RWPE2 (cell line): ENCODE measurements at regions not wholly inside any gene's neighbourhood (a gene's known extent, or its start where the extent isn't known, plus 50 kb on each side); places are given as distances from the start of the nearest gene placed in this dataset.
A peak's percentile ranks its signal among the peaks of the same experiment; 100 is the strongest.

Source experiments
- ATAC-seq: fragments of 200-7000 bp; cut with Tn5 transposase; 3 replicates; pipeline ENCODE4 v1.9.1; 2021; ENCODE audit warnings: low read depth
- DNase-seq: peaks from one replicate; pipeline ENCODE4 v3.0.0-alpha.2; 2020; ENCODE audit warnings: low spot score
- H3K27ac ChIP-seq: fragments of 450-650 bp; 2 replicates; pipeline ENCODE4 v1.5.1; 2017; ENCODE audit warnings: mild to moderate bottlenecking; ENCODE audit not compliant: poor library complexity, severe bottlenecking
- H3K27me3 ChIP-seq: fragments of 250-450 bp; sonication (Bioruptor Pico); 2 replicates; pipeline ENCODE4 v1.5.1; 2021; ENCODE audit warnings: mild to moderate bottlenecking, moderate library complexity; ENCODE audit not compliant: insufficient read depth, poor library complexity, severe bottlenecking
- H3K36me3 ChIP-seq: fragments of 250-450 bp; sonication (Bioruptor Pico); 2 replicates; pipeline ENCODE4 v1.5.1; 2020; ENCODE audit warnings: low read depth, mild to moderate bottlenecking, moderate library complexity
- H3K4me1 ChIP-seq: fragments of 250-450 bp; sonication (Bioruptor Pico); 2 replicates; pipeline ENCODE4 v1.5.1; 2021; ENCODE audit warnings: mild to moderate bottlenecking, moderate library complexity; ENCODE audit not compliant: insufficient read depth, poor library complexity, severe bottlenecking
- H3K4me3 ChIP-seq: fragments of 250-450 bp; sonication (Bioruptor Pico); 2 replicates; pipeline ENCODE4 v1.5.1; 2021; ENCODE audit warnings: mild to moderate bottlenecking, moderate library complexity; ENCODE audit not compliant: severe bottlenecking
- H3K9me3 ChIP-seq: fragments of 250-450 bp; sonication (Bioruptor Pico); 2 replicates; pipeline ENCODE4 v1.5.1; 2021; ENCODE audit warnings: mild to moderate bottlenecking, moderate library complexity; ENCODE audit not compliant: severe bottlenecking
- TF ChIP-seq, protein P1 (sequence below): fragments of 450-650 bp; IDR thresholded peaks from one replicate; pipeline ENCODE4 v1.5.1; 2017; ENCODE audit warnings: mild to moderate bottlenecking, moderate library complexity; ENCODE audit not compliant: poor library complexity, severe bottlenecking

DNA sequence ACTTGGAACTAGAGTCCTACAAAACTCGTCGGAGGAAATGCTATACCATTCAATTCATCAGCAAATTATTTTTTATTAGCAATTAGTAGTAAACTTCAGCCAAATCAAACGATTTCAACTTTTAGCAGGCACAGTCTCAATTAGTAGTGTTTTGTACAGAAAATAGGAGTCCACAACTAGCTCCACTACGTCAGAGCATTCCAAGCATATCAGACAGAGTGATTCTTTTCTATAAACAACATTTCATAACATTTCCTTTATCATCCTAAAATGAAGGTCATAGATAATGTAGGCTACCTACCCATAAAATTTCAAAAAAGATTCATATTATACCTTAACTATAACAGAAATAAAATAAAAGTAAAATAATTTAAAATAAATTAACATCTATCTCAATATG lies 169.9 kb downstream of the KIF18A start:
- H3K27ac ChIP-seq, result no peak overlapping the region
- no peaks in the 10 kb centered on the region for H3K36me3 ChIP-seq
- H3K27me3 ChIP-seq, result no peaks in the 10 kb centered on the region
- peaks cover 25% of the 10 kb centered on the region for H3K4me1 ChIP-seq
- TF ChIP-seq, protein P1, sequence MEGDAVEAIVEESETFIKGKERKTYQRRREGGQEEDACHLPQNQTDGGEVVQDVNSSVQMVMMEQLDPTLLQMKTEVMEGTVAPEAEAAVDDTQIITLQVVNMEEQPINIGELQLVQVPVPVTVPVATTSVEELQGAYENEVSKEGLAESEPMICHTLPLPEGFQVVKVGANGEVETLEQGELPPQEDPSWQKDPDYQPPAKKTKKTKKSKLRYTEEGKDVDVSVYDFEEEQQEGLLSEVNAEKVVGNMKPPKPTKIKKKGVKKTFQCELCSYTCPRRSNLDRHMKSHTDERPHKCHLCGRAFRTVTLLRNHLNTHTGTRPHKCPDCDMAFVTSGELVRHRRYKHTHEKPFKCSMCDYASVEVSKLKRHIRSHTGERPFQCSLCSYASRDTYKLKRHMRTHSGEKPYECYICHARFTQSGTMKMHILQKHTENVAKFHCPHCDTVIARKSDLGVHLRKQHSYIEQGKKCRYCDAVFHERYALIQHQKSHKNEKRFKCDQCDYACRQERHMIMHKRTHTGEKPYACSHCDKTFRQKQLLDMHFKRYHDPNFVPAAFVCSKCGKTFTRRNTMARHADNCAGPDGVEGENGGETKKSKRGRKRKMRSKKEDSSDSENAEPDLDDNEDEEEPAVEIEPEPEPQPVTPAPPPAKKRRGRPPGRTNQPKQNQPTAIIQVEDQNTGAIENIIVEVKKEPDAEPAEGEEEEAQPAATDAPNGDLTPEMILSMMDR, result no peak
- H3K4me3 ChIP-seq, result no peak overlapping the region
- H3K9me3 ChIP-seq, result no peaks in the 10 kb centered on the region
- ATAC-seq (no peak), DNase-seq (no peak)

DNA sequence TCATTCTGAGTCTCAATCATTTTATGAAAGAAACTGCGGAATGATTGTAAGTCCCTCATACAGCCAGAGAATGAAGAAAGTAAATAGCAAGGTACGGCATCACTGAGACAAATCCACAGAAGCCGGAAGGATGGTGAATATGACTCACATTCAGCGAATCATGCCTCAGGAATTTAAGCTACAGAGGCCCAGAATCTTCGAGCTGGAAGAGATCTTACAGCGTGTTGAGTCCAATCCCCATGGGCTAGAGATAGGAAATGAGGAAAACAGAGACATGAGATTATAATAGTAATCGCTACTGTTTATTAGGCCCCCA lies 173.2 kb downstream of the KIF18A start:
- H3K27me3 ChIP-seq, result no peaks in the 10 kb centered on the region
- H3K27ac ChIP-seq, result peak overlapping the region; percentile 99
- H3K36me3 ChIP-seq, result no peaks in the 10 kb centered on the region
- ATAC-seq (peak; percentile 88), DNase-seq (no peak)
- TF ChIP-seq, protein P1, result no peak
- H3K9me3 ChIP-seq, result no peaks in the 10 kb centered on the region
- H3K4me3 ChIP-seq, result no peak overlapping the region
- H3K4me1 ChIP-seq, result peaks cover 25% of the 10 kb centered on the region

DNA sequence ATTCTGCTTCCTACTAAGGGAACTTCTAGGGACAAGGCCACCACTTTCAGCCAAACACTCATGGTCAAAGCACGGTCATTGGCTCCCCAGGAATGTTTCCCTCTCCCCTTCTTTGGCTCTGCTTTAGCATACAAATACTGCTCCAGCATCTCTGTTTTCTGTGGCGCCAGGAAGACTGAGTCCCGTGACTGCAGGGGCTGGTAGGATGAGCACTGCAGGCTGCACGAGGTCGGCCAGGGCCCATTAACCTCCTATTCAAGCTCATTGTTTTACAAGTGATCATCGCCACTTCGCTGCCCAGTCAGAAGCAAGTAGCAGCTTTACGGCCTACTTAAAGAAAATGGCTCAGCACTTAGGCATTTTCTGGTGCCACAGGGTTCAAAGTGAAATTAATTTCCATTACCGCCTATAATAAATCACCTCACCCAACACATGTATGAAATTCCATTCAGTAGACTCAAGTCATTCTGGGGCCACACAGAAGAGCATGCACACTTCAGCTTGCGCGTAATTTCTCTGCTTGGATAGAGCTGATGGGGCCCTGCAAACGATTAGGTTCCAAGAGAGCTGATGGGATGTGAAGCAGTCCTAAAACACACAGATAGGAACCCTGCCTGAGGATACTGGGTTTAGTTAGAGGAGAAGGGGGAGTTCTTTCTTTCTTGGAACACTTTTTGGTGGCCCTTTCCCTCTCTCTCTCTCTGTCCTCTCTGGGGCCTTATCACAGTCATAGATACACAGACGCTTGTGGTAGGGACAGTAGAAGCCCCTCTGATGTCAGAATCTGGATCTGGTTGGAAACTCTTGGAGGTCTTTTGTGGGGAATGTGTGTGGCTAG lies 173.7 kb downstream of the KIF18A start:
- TF ChIP-seq, protein P1, result no peak
- peak; percentile 85 for DNase-seq

DNA sequence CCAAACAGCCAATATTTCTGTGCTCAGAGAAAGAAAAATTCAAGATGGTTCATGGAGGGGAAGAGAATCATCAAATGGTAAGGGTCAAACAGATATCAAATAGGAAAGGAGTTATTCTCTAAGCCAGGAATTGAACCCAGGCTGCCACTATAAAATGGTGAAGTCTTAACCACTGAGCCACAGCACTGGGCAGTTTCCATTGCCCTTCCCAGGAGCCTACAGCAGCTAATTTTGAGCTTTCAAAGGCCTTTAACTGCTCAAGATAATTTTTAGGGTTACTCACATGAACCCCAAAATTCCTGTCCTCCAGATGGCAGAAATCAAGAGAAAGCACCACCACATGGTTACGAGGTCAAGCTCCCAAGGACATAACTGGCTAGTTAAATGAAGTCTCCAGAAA lies 176.2 kb downstream of the KIF18A start:
- no peak for DNase-seq
- ATAC-seq, result no peak
- H3K36me3 ChIP-seq, result no peaks in the 10 kb centered on the region
- TF ChIP-seq, protein P1, result no peak
- H3K4me3 ChIP-seq, result no peak overlapping the region
- H3K4me1 ChIP-seq, result peaks cover 31% of the 10 kb centered on the region
- H3K27me3 ChIP-seq, result no peaks in the 10 kb centered on the region
- no peaks in the 10 kb centered on the region for H3K9me3 ChIP-seq
- no peak overlapping the region for H3K27ac ChIP-seq

More for the DNA sequence above, 173.7 kb downstream of the KIF18A start:
- Histone ChIP-seq H3K27me3 (no peaks in the 10 kb centered on the region), H3K4me1 (peaks cover 25% of the 10 kb centered on the region), H3K4me3 (no peak overlapping the region), H3K27ac (peak overlapping the region; percentile 99), H3K36me3 (no peaks in the 10 kb centered on the region), H3K9me3 (no peaks in the 10 kb centered on the region)
- ATAC-seq, result peak; percentile 83

DNA sequence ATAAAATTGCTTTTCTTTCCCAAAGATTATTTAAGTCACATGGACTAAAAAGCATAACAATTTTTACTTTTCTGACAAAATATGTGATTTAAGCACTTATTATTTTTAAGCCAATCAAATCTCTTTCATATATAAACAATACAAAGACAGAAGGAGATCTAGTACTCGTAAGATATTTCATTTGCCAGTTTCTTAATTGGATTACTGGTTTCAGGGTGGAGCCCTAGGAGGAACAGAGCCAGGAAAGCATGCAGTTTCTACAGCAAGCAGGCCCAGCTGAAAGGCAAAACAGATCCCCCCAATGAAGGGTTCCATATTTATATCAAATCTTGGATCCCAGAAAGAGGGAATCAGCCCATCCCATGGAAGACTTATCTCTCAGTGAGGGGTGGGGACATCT lies 177.0 kb downstream of the KIF18A start:
- DNase-seq (no peak), ATAC-seq (no peak)
- TF ChIP-seq, protein P1, result no peak
- Histone ChIP-seq H3K9me3 (no peaks in the 10 kb centered on the region), H3K27ac (no peak overlapping the region), H3K27me3 (no peaks in the 10 kb centered on the region), H3K36me3 (no peaks in the 10 kb centered on the region), H3K4me1 (peaks cover 36% of the 10 kb centered on the region), H3K4me3 (no peak overlapping the region)
